Dermis microvascular lymphatic vessel endothelial cell (primary cell): ENCODE measurements at regions not wholly inside any gene's neighbourhood (a gene's known extent, or its start where the extent isn't known, plus 50 kb on each side); places are given as distances from the start of the nearest gene placed in this dataset.
"Not testable (repeated sequence)": the region's sequence is repeated elsewhere in the genome, so short reads cannot be mapped to it uniquely, and the experiment has no call there.

Experiments used
- DNase-seq, 2 donors: peaks; one replicate each; pipeline versions ENCODE4 v3.0.0 to v3.0.0-alpha.2; 2010; ENCODE audit warnings: low read depth in 2 of 2

DNA sequence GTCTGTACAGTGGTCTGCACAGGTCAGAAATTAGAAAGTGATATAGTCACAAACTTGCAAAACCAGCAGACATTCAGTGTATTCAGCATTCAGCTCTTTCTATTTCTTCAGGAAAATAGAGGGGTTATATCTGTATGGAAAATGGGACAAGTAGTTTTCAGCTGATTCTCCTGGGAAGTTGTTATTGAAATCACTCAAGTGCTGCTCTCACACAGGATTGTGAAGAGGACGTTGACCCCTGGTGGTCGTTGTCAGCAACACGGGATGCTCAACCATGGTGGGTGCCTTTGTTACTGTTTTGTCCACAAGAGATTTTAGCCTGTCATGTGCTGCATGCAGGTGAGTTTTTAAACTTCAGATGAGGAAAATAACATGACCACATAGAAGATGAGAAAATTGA, 981.8 kb downstream of the TMEM121 start:
- no peak for DNase-seq

DNA sequence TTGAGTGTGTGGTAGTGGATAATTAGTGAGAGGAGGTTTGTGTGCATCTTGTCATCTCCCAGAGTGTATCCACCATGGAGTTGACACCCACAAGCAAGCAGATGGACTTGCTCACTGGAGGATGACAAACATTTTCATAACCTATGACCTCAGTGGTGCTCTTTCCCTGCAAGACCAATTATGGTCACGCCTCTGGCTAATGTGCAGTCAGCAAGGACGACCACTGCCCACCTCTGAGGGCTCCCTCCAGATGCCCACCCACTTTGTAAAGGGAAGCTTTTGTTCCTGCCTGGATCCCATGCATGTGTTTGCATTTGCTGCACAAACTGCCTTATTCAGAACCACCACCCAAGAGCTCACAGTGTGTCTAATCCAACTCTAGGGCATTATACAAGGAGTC, 982.8 kb downstream of the TMEM121 start:
- no peak for DNase-seq

DNA sequence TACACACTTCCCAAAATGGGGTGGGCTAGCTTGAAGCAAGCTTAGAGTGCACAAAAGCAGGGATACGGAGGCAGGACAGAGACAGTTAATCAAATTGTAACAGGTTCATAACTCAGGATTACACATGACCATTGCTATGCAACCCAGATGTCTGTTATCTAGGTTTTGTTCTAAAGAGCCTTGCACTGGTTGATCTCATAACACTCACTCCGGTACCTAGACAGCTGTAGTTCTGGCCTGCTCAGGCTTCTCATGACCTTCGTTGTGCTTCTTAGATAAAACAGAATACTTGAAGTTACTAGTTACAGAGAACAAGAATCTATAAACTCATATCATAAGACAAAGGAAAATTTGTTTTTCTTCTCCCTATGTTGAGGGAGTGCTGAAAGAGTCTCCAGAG, 983.4 kb downstream of the TMEM121 start:
- DNase-seq = no peak

DNA sequence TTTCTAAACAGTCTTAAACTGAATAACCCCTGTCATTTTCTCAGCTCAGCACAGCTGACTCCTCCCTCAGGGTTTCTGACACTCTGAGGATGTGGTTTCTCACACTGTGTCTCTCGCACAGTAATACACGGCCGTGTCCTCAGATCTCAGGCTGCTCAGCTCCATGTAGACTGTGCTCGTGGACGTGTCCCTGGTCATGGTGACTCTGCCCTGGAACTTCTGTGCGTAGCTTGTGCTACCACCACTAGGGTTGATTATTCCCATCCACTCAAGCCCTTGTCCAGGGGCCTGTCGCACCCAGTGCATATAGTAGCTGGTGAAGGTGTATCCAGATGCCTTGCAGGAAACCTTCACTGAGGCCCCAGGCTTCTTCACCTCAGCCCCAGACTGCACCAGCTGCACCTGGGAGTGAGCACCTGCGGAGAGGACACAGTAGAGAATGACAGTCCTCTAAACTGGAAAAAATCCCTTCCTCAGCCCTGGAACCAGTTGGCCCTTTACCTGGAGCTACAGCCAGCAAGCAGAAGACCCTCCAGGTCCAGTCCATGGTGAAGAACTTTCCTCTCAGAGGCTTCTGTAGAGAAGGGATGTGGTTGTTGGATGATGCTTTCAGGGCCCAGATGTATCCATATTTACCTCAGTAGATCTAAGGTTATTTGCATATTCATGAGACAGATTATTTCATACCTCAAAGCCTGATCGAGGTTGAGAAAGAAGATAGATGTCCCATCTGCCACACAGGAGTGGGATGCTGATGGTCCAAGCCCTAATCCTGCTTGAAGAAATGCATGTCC, 984.8 kb downstream of the TMEM121 start:
- DNase-seq = no peak

DNA sequence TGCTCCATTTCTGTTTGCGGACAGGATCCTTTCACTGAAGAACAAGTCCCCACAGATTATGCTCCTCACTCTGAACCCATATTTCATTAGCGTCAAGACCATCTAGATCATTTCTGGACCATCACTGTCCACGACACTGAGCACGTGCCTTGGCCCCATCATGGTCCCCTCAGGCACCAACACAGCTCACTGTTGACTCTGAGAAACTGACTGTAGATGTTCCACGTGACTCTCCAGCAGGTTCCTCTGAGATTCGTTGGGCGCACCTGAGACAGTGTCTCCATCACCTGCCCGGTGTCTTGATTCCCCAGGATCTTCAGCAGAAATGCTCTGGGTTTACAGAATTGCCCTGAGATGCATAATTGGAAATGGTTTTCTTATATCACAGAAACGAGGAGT, 985.4 kb downstream of the TMEM121 start:
- DNase-seq = no peak

DNA sequence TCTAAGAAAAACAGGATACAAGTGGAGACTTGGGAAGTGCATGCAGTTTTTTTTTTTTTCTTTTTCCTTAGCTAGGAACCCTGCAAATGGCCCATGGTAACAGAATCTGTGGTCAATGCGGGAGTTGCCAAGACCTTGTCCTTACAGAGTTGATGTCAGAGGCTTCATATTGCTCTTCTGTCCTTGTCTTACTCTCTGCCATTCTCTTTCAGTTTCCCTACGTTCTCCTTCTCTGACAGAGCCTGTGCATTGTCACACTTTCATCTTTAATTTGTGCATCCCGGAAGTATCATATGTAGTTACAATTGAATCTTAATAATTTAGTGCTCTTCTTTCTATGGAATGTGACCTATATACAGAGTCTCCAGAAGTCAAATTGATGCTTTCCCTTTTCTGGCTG, 986.9 kb downstream of the TMEM121 start:
- DNase-seq = no peak

DNA sequence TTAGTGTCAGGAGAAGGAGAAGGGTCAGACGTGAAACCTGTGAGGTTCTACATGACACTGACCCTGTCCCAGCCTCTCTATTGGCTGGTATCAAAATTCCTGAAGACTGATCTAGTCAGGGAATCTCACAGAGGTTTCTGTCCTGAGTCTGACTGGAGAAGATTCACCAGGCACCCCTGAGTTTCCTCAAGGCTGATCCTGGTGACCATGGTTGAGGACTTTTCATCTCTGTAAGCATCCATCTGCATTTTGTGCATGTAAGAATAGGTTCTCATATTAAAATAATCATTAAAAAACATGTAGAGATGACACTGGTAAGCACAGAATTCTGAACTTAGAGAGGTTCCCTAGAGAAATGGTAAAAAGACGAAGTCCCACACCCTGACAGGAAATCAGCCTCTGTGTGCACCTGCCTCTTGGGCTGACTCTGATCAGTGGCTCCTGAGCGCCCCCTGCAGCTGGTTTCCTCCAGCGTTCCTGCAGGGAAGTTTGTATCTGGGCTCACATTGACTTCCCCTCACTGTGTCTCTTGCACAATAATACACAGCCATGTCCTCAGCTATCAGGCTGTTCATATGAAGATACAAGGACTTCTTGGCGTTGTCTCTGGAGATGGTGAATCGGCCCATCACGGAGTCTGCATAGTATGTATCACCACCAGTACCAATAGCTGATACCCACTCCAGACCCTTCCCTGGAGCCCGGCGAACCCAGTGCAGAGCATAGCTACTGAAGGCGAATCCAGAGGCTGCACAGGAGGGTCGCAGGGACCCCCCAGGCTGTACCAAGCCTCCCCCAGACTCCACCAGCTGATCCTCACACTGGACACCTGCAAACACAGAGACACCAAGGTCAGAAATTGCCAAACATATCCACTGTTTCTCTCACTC, 991.9 kb downstream of the TMEM121 start:
- no peak for DNase-seq

DNA sequence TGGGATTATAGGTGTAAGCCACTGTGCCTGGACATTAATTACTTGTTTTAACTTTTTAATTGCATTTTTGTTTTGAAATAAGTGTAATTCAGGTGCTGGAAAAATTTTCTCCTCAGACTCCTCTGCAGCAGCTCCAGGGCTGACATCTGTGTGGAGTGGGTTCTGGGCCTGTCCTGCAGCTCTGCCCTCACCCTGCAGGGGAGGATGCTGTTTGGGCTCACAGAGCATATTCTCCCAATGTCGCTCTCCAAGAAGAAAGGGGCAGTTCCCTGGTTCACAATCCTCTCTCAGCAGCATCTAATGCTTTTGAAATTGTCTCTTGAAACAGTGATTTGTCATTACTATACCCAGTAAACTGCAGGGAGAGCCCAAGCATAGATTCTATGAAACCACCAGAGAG, 995.7 kb downstream of the TMEM121 start:
- DNase-seq = not testable (repeated sequence)

DNA sequence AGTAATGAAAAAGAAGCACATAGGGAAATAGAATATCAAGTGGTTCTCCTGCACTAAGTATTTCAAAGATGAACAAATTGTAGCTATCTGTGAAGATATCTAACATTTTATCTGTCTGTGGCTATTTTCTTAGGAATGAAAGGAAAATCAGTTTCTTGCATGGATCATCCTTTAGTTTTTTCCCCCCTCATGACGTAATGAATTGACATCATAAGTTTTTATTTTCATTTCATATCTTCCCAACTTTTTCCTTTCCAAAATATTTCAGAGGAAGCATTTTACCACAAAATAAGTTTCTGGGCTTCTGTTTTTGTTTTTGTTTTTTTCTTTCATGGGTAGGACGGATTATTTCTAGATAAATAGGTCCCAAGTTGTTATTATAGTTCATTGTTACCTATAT, 996.6 kb downstream of the TMEM121 start:
- no peak for DNase-seq

DNA sequence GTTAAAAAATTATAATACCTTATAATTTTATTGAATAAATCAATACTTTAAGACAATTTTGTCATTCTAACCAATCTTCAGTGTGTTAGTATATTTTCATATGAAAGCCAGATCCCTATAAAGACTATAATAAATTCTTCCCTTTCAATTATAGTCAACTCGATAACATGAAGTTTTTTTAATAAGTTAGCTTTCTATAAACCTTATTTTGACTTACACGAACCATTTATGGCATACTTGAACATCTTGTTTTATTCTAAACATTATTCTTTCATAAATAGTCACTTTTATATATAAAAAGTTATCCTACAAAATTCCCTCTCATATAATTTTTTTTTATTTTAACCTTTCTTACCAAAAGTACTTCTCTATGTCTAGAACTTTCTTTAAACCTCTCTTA, 1002.3 kb downstream of the TMEM121 start:
- no peak for DNase-seq

DNA sequence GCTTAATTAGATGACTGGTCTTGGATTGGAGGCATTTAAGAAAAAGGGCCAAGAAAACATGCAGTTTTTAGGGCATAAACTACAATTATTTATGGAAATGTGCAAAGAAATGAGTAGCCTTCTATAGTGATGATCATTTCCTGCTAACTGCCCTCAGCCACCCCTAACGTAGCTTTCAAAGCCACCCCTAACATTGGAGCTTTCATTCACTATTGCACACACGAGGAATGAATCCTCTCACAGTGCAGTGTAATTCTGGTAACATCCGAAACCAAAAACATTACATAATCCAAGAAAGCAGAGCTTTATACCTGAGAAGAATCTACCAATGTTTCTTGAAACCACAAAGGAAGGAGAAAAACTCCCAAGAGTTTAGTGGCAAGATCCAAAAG, 1003.6 kb downstream of the TMEM121 start:
- no peak for DNase-seq

DNA sequence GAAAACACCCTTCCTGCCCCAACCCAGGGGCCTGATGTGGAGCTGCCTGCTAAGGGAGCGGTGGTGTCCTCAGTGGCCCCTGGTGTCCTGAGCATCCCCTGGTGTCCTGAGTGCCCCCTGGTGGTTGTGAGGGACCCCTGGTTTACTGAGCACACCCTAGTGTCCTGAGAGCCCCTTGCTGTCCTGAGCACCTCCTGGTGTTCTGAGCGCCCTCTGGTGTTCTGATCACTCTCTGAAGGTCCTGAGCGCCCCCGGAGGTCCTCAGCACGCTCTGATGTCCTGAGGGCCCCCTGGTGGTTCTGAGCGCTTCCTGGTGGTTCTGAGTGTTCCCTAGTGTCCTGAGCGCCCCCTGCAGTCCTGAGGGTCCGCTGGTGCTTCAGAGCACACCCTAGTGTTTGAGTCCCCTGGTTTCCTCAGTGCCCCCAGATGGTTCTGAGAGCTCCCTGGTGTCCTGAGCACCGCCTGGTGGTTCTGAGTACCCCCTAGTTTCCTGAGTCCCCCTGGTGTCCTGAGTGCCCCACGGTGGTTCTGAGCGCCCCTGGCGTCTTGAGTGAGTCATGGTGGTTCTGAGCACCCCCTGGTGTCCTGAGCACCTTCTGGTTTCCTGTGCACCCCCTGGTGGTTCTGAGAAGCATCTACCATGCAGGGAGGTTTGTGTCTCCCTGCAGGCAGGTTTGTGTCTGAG, 1004.2 kb downstream of the TMEM121 start:
- no peak for DNase-seq

DNA sequence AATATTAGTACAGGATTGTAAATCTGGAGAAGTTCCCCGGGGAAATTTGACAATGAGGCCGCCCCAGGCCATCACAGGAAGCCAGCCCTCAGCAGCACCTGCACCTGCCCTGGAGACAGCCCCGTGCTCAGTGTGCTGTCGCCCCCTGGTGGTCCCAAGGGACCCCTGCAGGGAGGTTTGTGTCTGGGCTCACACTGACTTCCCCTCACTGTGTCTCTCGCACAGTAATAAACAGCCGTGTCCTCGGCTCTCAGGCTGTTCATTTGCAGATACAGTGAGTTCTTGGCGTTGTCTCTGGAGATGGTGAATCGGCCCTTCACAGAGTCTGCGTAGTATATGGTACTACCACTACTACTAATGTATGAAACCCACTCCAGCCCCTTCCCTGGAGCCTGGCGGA, 1011.2 kb downstream of the TMEM121 start:
- DNase-seq = not testable (repeated sequence)

DNA sequence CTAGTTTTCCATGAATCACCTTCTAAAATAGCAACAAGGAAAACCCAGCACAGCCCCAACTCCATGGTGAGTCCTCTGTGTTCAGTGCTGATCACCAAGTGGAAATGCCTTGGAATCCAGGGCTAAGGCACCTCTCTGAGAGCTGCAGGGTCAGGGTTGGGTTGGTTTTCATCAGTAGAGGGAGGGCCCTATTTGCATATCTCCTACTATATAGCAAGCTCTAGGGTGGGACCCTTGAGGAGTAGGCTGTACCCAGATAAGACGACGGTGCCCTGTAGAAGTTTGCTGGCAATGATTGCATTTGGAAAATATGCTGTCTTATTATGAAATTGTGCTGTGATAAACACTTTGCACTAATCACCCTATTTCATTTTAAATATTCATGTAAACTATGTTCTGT, 1011.8 kb downstream of the TMEM121 start:
- DNase-seq = no peak

DNA sequence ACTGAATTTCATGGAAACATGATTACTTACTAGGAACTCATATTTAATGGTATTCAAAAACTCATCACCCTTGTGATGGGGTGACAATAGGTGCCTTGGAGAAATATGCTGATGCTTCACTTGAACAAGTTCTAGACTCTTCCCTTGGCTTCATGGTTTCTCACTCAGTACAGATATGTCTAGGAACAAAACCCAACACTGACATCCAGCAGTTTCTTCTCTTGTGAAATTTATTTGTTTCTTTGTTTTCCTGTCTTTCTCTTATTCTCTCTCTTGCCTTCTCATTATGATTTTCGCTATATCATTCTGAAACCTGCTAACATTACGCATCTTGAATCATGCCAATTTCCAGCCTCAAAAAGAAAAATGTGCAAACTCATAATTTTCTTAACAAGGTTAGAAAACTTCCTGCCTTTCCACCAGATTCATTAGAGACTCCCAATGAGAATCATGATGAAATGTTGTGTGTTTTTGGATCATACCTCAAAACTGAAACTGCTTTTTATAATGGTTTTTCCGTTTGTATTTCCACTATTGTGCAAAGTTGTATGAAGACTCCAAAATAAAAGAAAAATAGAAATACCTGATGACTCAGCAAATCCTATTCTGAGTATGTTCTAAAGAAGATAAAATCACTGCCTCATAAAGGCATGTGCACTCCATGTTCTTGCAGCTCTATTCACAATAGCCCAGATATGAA, 1021.5 kb downstream of the TMEM121 start:
- DNase-seq = no peak

DNA sequence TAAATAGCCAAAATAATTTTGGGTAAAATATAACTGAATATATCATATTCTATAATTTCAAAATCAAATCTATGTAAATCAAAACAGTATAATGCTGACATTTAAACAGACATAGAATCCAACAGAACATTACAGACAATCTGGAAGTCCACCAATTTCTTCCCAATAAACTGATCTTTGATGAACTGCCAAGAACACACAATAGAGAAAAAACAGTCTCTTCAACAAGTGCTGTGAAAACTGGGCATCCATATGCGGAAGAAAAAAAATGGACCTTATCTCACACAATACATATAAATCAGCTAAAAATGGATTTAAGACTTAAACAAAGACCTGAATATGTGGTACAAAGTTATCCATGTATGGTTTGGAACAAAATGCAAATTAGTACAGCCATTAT, 1022.7 kb downstream of the TMEM121 start:
- DNase-seq = no peak

DNA sequence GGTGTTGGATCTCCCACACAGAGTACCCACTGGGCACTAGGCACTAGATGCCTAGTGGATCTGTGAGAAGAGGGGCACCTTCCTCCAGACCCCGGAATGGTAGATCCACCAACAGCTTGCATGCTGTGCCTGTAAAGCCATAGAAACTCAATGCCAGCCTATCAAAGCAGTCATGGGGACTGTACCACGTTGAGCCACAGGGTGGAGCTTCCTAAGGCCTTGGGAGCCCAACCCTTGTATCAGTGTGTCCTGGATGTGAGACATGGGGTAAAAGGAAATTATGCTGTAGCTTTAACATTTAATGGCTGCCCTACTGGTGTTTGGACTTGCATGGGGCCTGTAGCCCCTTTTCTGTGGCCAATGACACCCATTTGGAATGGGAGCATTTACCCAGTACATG, 1024.9 kb downstream of the TMEM121 start:
- no peak for DNase-seq

DNA sequence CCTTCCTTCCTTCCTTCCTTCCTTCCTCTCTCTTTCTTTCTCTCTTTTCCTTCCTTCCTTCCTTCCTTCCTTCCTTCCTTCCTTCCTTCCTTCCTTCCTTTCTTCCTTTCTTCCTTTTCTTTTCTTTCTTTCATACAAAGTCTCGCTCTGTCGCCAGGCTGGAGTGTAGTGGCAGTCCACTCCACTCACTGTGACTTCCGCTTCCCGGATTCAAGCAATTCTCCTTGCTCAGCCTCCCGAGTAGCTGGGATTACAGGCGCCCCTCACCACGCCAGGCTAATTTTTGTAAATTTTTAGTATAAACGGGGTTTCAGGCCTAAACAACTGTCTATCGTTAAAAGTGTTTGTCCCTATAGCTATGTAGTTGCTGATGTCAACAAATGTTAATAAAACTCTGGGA, 1029.8 kb downstream of the TMEM121 start:
- DNase-seq = not testable (repeated sequence)

DNA sequence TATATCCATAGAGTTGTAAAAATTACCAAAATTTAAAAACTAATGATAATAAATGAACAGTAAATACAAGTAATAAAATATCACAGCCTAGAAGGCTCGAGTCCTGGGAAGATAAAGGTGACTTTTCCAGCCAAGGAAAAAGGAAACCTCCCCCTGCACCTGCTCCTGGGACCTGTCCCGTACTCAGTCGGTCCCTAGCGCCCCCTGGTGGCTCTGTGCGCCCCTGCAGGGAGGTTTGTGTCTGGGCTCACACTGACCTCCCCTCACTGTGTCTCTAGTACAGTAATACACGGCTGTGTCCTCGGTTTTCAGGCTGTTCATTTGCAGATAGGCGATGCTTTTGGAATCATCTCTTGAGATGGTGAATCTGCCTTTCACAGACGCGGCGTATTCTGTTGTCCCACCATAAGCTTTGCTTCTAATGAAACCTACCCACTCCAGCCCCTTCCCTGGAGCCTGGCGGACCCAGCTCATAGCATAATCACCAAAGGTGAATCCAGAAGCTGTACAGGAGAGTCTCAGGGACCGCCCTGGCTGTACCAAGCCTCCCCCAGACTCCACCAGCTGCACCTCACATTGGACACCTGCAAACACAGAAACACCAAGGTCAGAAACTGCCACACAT, 1030.4 kb downstream of the TMEM121 start:
- DNase-seq = no peak

DNA sequence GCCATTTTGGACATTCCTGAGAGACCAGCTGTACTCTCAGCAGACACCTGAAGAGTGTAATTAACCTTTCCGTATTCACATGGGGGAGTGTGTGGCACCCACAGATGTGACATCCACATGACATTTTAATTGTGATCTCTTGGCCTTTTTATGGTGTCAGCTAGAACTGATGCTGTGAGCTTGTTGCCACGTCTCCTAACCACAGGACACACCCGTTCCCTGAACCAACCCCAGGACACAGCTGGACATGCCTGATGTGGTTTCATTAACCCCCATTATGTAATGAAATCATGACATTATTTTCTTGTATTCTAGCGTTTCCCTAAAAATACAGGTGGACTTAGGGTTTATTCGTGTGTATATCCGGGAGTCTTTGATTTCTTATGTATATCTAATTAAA, 1036.1 kb downstream of the TMEM121 start:
- no peak for DNase-seq

DNA sequence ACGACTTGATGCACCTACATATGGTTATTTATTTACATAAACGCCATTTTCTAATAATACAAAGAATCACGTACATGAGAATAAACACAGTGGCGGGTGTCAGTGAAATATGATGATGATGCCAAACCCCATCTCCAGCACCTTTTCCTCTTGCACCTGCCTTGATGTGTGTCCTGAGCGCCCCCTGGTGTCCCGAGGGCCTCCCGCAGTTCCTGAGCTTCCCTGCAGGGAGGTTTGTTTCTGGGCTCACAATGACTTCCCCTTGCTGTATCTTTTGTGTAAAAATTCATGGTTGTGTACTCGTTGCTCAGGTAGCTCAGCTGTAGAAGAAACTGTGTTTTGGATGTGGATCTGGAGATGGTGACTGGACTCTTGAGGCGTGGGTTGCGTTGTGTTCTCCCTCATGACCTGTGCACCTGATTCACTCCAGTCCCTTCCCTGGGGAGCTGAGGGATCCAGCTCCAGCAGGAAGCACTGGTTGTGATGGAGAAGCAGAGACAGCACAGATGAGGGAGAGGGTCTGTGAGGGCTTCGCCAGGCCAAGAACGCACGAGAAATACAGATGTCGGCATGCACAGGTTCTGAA, 1037.8 kb downstream of the TMEM121 start:
- DNase-seq = no peak
